ENCODE measurements at regions not wholly inside any gene's neighbourhood (a gene's known extent, or its start where the extent isn't known, plus 50 kb on each side); places are given as distances from the start of the nearest gene placed in this dataset.

GRCh38 chr3:177510693-177511216, 313.5 kb upstream of the TBL1XR1 start:
- H3K36me3 ChIP-seq (ENCODE audit: insufficient read depth, low read length, poor library complexity, severe bottlenecking) = no peaks in the 10 kb centered on the region
- no peak for DNase-seq (ENCODE audit: low spot score)
- H3K9me3 ChIP-seq (ENCODE audit: low read depth, low read length, poor library complexity, severe bottlenecking) = no peaks in the 10 kb centered on the region
- intact Hi-C loops (cut with micrococcal nuclease; ENCODE audit: unreplicated experiment) = no loop called here
- CTCF ChIA-PET = no interaction called here
- no peaks in the 10 kb centered on the region for H3K4me1 ChIP-seq (ENCODE audit: insufficient read depth, low read length, poor library complexity, severe bottlenecking)
- no peaks in the 10 kb centered on the region for H3K27me3 ChIP-seq (replicated peaks; ENCODE audit: insufficient read depth, low read depth, low read length, poor library complexity)
- TF ChIP-seq, protein P1, sequence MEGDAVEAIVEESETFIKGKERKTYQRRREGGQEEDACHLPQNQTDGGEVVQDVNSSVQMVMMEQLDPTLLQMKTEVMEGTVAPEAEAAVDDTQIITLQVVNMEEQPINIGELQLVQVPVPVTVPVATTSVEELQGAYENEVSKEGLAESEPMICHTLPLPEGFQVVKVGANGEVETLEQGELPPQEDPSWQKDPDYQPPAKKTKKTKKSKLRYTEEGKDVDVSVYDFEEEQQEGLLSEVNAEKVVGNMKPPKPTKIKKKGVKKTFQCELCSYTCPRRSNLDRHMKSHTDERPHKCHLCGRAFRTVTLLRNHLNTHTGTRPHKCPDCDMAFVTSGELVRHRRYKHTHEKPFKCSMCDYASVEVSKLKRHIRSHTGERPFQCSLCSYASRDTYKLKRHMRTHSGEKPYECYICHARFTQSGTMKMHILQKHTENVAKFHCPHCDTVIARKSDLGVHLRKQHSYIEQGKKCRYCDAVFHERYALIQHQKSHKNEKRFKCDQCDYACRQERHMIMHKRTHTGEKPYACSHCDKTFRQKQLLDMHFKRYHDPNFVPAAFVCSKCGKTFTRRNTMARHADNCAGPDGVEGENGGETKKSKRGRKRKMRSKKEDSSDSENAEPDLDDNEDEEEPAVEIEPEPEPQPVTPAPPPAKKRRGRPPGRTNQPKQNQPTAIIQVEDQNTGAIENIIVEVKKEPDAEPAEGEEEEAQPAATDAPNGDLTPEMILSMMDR (conservative IDR thresholded peaks at IDR 0.05; ENCODE audit: low read depth, low read length) = no peak
- no peak for TF ChIP-seq EZH2 (IDR thresholded peaks at IDR 0.05; ENCODE audit: borderline replicate concordance, low read depth, low read length, poor library complexity, severe bottlenecking)
- no TSS peak for BruUV-seq (replicated peaks)
- POLR2A ChIA-PET (ENCODE audit: low non-redundant PET) = no interaction called here
- H3K27ac ChIP-seq (ENCODE audit: low read depth, low read length, poor library complexity, severe bottlenecking) = no peak overlapping the region
- no peak overlapping the region for H3K4me3 ChIP-seq (ENCODE audit: low read depth, low read length, poor library complexity, severe bottlenecking)

DNA sequence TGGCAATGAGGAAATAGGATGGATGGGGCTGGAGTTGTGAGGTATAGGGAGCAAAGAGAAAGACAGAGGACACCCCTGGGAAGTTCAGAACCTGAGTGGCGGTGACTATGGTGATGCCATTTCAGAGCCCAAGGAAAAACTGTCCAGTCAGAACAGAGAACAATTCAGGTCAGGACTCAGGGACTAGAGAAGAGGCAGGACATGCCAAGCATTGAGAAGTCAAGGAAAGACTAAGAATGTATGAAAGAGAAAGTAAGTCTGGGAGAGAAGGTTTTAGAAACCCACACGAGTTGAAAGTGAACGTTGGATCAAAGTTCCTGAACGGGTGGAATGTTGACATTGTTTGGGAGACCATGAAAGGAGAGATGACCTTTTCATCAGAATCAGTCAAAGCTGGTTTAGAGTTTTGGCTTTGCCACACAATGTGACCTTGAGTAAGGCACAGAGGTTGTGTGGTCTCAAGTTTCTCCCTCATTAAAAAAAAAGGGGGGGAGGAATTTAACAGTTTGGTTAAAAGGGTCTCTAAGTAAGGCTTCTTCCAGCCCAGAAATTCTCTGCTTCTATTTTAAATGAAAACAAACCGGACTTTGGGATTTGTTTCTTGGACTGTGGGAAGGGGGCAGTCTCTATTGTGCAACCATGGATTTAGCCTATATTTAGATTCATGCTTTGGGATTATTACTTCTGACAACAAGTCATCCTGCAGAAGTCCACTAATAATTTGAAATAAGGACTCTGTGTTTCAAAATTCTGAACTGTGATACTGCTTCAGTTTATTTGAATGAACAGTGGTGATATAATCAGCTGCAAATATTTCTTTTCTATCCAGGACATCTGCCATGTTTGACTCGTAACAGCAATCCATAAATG, 315.9 kb upstream of the TBL1XR1 start:
- CTCF ChIA-PET = no interaction called here
- DNase-seq (ENCODE audit: low spot score) = no peak
- intact Hi-C loops (cut with micrococcal nuclease; ENCODE audit: unreplicated experiment) = no loop called here
- no peak for TF ChIP-seq EZH2 (IDR thresholded peaks at IDR 0.05; ENCODE audit: borderline replicate concordance, low read depth, low read length, poor library complexity, severe bottlenecking)
- H3K27me3 ChIP-seq (replicated peaks; ENCODE audit: insufficient read depth, low read depth, low read length, poor library complexity) = no peaks in the 10 kb centered on the region
- H3K27ac ChIP-seq (ENCODE audit: low read depth, low read length, poor library complexity, severe bottlenecking) = no peak overlapping the region
- no TSS peak for BruUV-seq (replicated peaks)
- no peaks in the 10 kb centered on the region for H3K9me3 ChIP-seq (ENCODE audit: low read depth, low read length, poor library complexity, severe bottlenecking)
- no peaks in the 10 kb centered on the region for H3K4me1 ChIP-seq (ENCODE audit: insufficient read depth, low read length, poor library complexity, severe bottlenecking)
- no peaks in the 10 kb centered on the region for H3K36me3 ChIP-seq (ENCODE audit: insufficient read depth, low read length, poor library complexity, severe bottlenecking)
- no peak overlapping the region for H3K4me3 ChIP-seq (ENCODE audit: low read depth, low read length, poor library complexity, severe bottlenecking)
- POLR2A ChIA-PET (ENCODE audit: low non-redundant PET) = no interaction called here

- H3K27ac ChIP-seq (ENCODE audit: low read depth, low read length, poor library complexity, severe bottlenecking) = no peak overlapping the region
- CTCF ChIA-PET = no interaction called here
Observed at GRCh38 chr3:177513815-177514610, 316.7 kb upstream of the TBL1XR1 start.

More at GRCh38 chr3:177513815-177514610, 316.7 kb upstream of the TBL1XR1 start:
- Histone ChIP-seq H3K36me3 (ENCODE audit: insufficient read depth, low read length, poor library complexity, severe bottlenecking) (no peaks in the 10 kb centered on the region), H3K4me1 (ENCODE audit: insufficient read depth, low read length, poor library complexity, severe bottlenecking) (no peaks in the 10 kb centered on the region), H3K27me3 (replicated peaks; ENCODE audit: insufficient read depth, low read depth, low read length, poor library complexity) (no peaks in the 10 kb centered on the region), H3K9me3 (ENCODE audit: low read depth, low read length, poor library complexity, severe bottlenecking) (no peaks in the 10 kb centered on the region), H3K4me3 (ENCODE audit: low read depth, low read length, poor library complexity, severe bottlenecking) (no peak overlapping the region)
- DNase-seq (ENCODE audit: low spot score) = no peak
- TF ChIP-seq EZH2 (IDR thresholded peaks at IDR 0.05; ENCODE audit: borderline replicate concordance, low read depth, low read length, poor library complexity, severe bottlenecking) = no peak
- TF ChIP-seq, protein P1 (conservative IDR thresholded peaks at IDR 0.05; ENCODE audit: low read depth, low read length) = no peak
- intact Hi-C loops (cut with micrococcal nuclease; ENCODE audit: unreplicated experiment) = no loop called here
- no TSS peak for BruUV-seq (replicated peaks)
- POLR2A ChIA-PET (ENCODE audit: low non-redundant PET) = no interaction called here

Data from A673 (cell line).